ENCODE measurements at regions not wholly inside any gene's neighbourhood (a gene's known extent, or its start where the extent isn't known, plus 50 kb on each side); places are given as distances from the start of the nearest gene placed in this dataset.

DNA sequence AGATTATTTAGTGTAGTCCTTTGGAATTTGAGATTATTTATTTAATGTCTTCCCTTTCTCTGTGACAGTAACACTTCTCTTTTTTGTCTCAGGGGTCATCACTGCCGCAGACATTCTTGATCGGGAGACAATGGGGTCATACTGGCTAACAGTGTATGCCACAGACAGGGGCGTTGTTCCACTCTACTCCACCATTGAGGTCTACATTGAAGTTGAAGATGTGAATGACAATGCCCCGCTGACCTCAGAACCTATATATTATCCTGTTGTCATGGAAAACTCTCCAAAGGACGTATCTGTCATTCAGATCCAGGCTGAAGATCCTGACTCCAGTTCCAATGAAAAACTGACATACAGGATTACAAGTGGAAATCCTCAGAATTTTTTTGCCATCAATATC is 299.9 kb downstream of the FAT3 start:
- TF ChIP-seq EZH2phosphoT487 (IDR thresholded peaks at IDR 0.05; ENCODE audit: unreplicated experiment) = no peak
- no peak for TF ChIP-seq ZNF462 (CRISPR knock-in tag; IDR thresholded peaks at IDR 0.05)
- TF ChIP-seq, protein P1, sequence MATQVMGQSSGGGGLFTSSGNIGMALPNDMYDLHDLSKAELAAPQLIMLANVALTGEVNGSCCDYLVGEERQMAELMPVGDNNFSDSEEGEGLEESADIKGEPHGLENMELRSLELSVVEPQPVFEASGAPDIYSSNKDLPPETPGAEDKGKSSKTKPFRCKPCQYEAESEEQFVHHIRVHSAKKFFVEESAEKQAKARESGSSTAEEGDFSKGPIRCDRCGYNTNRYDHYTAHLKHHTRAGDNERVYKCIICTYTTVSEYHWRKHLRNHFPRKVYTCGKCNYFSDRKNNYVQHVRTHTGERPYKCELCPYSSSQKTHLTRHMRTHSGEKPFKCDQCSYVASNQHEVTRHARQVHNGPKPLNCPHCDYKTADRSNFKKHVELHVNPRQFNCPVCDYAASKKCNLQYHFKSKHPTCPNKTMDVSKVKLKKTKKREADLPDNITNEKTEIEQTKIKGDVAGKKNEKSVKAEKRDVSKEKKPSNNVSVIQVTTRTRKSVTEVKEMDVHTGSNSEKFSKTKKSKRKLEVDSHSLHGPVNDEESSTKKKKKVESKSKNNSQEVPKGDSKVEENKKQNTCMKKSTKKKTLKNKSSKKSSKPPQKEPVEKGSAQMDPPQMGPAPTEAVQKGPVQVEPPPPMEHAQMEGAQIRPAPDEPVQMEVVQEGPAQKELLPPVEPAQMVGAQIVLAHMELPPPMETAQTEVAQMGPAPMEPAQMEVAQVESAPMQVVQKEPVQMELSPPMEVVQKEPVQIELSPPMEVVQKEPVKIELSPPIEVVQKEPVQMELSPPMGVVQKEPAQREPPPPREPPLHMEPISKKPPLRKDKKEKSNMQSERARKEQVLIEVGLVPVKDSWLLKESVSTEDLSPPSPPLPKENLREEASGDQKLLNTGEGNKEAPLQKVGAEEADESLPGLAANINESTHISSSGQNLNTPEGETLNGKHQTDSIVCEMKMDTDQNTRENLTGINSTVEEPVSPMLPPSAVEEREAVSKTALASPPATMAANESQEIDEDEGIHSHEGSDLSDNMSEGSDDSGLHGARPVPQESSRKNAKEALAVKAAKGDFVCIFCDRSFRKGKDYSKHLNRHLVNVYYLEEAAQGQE (IDR thresholded peaks at IDR 0.05; ENCODE audit: unreplicated experiment) = no peak
- no peak for TF ChIP-seq NANOG (IDR thresholded peaks at IDR 0.05; ENCODE audit: borderline replicate concordance)
- no peak for TF ChIP-seq JUNB (IDR thresholded peaks at IDR 0.05; ENCODE audit: unreplicated experiment)
- no peak for TF ChIP-seq ZNF331 (CRISPR knock-in tag; IDR thresholded peaks at IDR 0.05; ENCODE audit: low read depth)
- H4K20me1 ChIP-seq (replicated peaks; ENCODE audit: insufficient read depth) = no peaks in the 10 kb centered on the region
- no peak overlapping the region for H3K4me2 ChIP-seq
- H3K9me2 ChIP-seq (ENCODE audit: insufficient read depth) = no peaks in the 10 kb centered on the region
- H3K4me3 Mint-ChIP-seq = no peak overlapping the region
- H3K79me2 ChIP-seq (replicated peaks; ENCODE audit: insufficient read depth) = peaks cover 14% of the 10 kb centered on the region
- no peaks in the 10 kb centered on the region for H3K9me3 Mint-ChIP-seq
- H3K4me3 ChIP-seq = no peak overlapping the region
- H3K4me1 ChIP-seq (ENCODE audit: insufficient read depth) = peaks cover 11% of the 10 kb centered on the region
- H3K27me3 Mint-ChIP-seq (ENCODE audit: insufficient read depth, low read depth, poor library complexity) = no peaks in the 10 kb centered on the region
- peaks cover 8% of the 10 kb centered on the region; the same call in 1 of the 2 replicates for H3K36me3 ChIP-seq (ENCODE audit: insufficient read depth)
- H3F3A ChIP-seq (replicated peaks; ENCODE audit: low read depth) = no peaks in the 10 kb centered on the region
- H3K36me3 Mint-ChIP-seq (ENCODE audit: low read depth) = peaks cover 5% of the 10 kb centered on the region; the same call in 2 of the 3 replicates
- H2AFZ ChIP-seq = no peak overlapping the region
- H3K27me3 ChIP-seq (ENCODE audit: insufficient read depth) = no peaks in the 10 kb centered on the region
- no peak for DNase-seq (ENCODE audit: low spot score)
- peak; percentile 42; the same call in 2 of the 3 replicates for ATAC-seq
- no peak overlapping the region for H3K27ac ChIP-seq (ENCODE audit: low read depth)
- peaks cover 40% of the 10 kb centered on the region for H3K4me1 Mint-ChIP-seq
- H3K27ac Mint-ChIP-seq = no peak overlapping the region

Data from GM23338 (cell line).